ENCODE measurements at regions not wholly inside any gene's neighbourhood (a gene's known extent, or its start where the extent isn't known, plus 50 kb on each side); places are given as distances from the start of the nearest gene placed in this dataset.

DNA sequence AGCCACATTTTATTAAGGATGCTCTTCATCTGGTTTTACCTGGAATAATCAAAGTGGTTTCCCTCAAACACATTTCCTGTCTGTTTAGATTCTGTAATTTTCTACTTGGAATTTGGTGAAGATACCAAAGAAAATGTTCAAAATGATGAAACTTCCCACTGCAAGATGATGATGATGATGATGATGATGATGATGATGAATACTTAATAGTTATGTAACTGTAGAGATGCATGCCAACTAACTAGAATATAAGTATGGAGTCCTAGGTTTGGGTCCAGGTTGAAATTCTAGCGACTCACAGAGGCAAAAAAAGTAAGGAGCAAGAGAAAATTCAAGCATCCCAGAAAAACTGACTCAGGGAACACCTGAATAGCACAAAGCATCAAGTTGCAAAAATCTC lies 104.0 kb upstream of the KIAA1217 start:
- TF ChIP-seq, protein P1, sequence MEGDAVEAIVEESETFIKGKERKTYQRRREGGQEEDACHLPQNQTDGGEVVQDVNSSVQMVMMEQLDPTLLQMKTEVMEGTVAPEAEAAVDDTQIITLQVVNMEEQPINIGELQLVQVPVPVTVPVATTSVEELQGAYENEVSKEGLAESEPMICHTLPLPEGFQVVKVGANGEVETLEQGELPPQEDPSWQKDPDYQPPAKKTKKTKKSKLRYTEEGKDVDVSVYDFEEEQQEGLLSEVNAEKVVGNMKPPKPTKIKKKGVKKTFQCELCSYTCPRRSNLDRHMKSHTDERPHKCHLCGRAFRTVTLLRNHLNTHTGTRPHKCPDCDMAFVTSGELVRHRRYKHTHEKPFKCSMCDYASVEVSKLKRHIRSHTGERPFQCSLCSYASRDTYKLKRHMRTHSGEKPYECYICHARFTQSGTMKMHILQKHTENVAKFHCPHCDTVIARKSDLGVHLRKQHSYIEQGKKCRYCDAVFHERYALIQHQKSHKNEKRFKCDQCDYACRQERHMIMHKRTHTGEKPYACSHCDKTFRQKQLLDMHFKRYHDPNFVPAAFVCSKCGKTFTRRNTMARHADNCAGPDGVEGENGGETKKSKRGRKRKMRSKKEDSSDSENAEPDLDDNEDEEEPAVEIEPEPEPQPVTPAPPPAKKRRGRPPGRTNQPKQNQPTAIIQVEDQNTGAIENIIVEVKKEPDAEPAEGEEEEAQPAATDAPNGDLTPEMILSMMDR (IDR thresholded peaks at IDR 0.05; ENCODE audit: extremely low read depth in 1 of 2, insufficient read depth in 1 of 2, low read depth in 1 of 2, low read length in 2 of 2), result no peak
- TF ChIP-seq EZH2 (IDR thresholded peaks at IDR 0.05; ENCODE audit: borderline replicate concordance, low read depth, low read length, severe bottlenecking) (no peak), JUN (IDR thresholded peaks at IDR 0.05; ENCODE audit: borderline replicate concordance, insufficient read depth, insufficient read length, low read depth) (no peak), POLR2AphosphoS5 (IDR thresholded peaks at IDR 0.05; ENCODE audit: insufficient read depth, low read depth, low read length) (no peak), POLR2A (IDR thresholded peaks at IDR 0.05; ENCODE audit: low read depth, low read length) (no peak)
- TF ChIP-seq, protein P2, sequence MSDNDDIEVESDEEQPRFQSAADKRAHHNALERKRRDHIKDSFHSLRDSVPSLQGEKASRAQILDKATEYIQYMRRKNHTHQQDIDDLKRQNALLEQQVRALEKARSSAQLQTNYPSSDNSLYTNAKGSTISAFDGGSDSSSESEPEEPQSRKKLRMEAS (IDR thresholded peaks at IDR 0.05; ENCODE audit: insufficient read depth, insufficient read length), result no peak
